Fibroblast of skin of left biceps (primary cell): ENCODE measurements at regions not wholly inside any gene's neighbourhood (a gene's known extent, or its start where the extent isn't known, plus 50 kb on each side); places are given as distances from the start of the nearest gene placed in this dataset.
"Not testable (repeated sequence)": the region's sequence is repeated elsewhere in the genome, so short reads cannot be mapped to it uniquely, and the experiment has no call there.

Experiments used
- DNase-seq, 2 experiments: peaks; one replicate each; pipeline ENCODE4 v3.0.0-alpha.2; 2013; ENCODE audit warnings: low read depth in 2 of 2

DNA sequence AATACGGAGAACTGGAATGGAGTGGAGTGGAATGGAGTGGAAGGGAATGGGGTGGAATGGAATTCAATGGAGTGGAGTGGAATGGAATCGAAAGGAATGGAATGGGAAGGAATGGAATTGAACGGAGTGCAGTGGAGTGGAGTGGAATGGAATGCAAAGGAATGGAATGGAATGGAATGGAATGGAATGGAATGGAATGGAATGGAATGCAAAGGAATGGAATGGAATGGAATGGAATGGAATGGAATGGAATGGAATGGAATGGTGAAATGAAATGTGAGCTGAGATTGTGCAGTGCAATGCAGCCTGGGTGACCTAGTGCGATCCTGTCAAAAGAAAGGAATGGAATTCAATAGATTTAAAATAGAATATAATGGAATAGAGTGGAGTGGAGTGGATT, 357.3 kb upstream of the WSB1 start:
- not testable (repeated sequence) for DNase-seq

DNA sequence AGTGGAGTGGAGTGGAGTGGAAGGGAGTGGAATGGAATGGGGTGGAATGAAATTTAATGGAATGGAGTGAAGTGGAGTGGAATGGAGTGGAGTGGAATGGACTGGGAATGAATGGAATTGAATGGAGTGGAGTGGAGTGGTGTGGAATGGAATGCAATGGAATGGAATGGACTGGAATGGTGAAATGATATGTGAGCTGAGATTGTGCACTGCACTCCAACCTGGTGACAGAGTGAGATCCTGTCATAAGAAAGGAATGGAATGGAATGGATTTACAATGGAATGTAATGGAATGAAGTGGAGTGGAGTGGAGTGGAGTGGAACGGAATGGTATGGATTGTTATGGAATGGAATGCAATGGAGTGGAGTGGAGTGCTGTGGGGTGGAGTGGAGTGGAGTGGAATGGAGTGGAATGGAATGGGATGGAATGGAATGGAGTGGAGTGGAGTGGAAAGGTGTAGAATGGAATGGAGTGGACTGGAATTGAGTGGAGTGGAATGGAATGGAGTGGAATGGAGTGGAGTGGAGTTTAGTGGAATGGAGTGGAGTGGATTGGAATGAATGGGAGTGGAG, 356.1 kb upstream of the WSB1 start:
- DNase-seq, result not testable (repeated sequence)

DNA sequence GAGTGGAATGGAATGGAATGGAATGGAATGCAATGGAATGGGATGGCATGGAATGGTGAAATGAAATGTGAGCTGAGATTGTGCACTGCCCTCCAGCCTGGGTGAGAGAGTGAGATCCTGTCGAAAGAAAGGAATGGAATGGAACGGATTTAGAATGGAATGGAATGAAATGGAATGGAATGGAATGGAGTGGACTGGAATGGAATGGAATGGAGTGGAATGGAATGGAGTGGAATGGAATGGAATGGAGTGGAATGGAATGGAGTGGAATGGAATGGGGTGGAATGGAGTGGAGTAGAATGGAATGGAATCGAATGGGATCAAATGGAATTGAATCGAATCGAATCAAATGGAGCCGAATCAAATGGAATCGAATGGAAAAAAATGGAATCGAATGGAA, 354.2 kb upstream of the WSB1 start:
- DNase-seq, result not testable (repeated sequence)

DNA sequence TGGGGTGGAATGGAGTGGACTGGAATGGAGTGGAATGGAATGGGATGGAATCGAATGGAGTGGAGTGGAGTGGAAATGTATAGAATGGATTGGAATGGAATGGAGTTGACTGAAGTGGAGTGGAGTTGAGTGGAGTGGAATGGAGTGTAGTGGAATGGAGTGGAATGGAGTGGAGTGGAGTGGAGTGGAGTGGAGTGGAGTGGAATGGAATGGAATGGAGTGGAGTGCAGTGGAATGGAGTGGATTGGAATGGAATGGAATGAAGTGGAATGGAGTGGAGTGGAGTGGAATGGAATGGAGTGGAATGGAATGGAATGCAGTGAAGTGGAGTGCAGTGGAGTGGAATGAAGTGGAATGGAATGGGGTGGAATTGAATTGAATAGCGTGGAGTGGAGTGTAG, 353.3 kb upstream of the WSB1 start:
- DNase-seq, result not testable (repeated sequence)

DNA sequence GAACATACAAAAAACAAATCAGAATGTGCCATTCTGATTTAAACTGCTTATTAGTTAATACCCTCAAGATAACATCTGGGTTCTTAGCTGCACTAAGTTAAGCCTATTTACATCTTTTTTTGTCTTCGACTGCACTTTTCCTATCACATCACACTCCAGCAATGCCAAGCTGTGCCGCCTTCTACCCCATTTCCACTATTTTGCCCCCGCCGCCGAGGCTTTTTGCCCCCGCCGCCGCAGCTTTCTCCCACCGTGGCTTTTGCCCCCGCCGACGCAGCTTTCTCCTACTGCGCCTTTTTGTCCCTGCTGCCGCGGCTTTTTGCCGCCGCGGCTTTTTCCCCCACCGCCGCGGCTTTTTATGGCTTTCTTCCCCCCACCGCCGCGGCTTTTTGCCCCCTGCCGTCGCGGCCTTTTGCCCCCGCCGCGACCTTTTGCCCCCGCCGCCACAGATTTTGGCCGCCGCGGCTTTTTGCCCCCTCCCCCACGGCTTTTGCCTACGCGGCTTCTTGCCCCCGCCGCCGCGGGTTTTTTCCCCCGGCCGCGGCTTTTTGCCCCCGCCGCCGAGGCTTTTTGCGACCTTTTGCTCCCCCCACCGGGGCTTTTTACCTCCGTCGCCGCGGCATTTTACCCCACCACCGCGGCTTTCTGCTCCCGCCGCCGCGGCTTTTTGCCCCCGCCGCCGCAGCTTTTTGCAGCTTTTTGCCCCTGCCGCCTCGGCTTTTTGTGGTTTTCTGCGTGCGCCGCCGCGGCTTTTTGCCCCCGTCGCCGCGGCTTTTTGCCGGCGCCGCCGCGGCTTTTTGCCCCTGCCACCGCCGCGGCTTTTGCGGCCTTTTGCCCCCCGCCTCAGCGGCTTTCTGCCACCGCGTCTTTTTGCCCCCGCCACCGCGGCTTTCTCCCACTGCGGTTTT, 331.4 kb upstream of the WSB1 start:
- DNase-seq, result no peak

DNA sequence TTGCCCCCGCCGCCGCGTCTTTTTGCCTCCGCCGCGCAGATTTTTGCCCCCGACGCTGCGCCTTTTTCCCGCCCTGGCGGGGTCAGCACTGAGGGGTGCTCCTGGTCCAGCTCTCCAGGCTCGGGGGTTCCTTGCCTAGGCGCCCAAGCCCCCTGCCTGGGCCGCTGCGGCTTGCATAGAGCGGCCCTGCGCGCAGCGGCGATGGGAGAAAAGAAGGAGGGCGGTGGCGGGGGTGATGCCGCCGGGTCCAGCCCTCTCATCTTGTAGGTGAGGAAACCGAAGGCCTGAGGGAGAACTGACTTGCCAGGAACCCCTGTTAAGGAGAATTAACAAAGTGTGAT, 330.8 kb upstream of the WSB1 start:
- no peak for DNase-seq

DNA sequence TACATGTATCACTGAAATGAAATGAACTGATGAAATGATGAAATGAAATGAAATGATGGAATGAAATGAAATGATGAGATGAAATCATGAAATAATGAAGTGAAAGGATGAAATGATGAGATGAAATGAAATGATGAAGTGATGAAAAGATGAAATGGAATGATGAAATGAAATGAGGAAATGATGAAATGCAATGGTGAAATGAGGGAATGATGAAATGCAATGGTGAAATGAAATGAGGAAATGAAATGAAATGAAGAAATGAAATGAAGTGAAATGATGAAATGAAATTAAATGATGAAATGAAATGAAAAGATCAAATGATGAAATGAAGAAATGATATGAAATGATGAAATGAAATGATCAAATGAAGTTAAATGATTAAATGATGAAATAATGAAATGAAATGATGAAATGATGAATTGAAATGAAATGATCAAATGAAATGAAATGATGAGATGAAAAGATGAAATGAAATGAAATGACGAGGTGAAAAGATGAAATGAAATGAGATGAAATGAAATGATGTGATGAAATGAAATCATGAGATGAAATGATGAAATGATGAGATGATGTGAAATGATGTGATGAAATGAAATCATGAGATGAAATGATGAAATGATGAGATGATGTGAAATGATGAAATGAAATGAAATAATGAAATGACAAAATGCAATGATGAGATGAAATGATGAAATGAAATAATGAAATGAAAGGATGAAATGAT, 327.9 kb upstream of the WSB1 start:
- not testable (repeated sequence) for DNase-seq

DNA sequence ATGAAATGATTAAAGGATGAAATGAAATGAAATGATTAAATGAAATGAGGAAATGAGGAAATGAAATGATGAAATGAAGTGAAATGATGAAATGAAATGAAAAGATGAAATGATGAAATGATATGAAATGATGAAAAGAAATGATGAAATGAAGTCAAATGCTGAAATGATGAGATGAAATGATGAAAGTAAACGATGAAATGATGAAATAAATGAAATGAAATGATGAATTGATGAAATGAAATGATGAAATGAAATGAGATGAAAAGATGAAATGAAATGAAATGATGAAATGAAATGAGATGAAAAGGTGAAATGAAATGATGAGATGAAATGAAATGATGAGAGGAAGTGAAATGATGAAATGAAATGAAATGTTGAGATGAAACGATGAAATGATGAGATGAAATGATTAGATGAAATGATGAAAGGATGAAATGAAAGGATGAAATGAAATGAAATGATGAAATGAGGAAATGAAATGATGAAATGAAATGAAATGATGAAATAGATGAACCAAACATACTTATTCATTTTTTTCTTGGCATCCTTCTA, 327.2 kb upstream of the WSB1 start:
- not testable (repeated sequence) for DNase-seq

DNA sequence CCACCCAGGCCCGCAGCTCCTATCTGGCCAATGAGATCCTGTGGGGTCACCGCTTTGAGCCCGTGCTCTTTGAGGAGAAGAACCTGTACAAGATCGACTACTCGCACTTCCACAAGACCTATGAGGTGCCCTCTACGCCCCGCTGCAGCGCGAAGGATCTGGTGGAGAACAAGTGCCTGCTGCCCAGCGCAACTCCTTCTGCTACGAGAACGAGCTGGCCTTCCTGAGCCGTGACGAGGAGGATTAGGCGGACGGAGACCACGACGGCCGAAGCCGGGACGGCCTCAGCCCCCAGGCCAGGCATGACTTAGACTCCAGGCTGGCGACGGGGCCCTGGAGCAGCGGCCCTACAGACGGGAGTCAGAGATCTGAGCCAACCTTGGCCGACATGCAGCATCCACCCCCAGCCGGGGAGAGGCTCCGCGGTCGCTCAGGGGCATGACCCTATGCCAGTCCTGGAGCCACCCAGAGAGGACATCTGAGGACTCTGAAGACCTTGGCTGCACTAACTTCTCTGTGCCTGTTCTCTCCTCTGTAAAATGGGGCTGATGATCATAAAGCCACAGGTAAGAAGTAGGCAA, 312.0 kb upstream of the WSB1 start:
- DNase-seq, result not testable (repeated sequence)

DNA sequence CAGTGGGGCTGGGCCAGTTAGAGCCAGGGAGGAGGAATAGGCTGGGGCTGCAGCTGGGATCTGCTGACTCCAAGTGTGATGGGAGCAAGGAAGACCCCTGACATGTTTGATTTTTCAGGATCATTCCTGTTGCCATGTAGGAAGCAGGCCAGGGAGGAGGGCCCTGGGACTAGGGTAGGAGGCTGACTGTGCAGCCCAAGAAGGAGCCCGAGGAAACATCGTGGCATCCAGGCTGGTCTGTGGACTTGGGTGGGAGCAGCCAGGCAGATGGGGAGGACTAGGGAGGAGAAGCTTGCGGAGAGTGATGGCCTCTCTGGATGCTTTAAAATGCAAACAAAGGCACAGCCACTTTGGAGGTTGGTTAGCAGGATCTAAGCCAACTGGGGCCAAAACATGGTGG, 311.4 kb upstream of the WSB1 start:
- DNase-seq, result not testable (repeated sequence)

DNA sequence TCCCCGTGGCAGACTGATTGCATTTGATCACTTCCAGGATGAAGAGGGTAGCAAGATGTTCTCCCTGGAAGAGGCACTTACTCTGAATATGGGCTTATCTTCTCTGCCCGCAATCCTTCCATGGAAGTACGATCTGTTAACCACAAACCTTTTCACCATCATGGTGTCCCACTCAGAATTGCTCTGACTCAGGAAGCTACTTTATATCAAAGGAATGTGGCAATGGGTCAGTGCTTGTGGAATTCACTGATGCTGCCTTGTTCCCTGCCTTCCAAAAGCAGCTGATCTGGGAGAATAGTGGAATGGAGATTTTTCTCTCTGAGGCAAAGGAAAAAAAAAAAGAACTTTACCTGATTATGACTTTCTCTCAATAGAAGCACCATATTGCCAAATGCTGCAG, 306.1 kb upstream of the WSB1 start:
- DNase-seq, result not testable (repeated sequence)

DNA sequence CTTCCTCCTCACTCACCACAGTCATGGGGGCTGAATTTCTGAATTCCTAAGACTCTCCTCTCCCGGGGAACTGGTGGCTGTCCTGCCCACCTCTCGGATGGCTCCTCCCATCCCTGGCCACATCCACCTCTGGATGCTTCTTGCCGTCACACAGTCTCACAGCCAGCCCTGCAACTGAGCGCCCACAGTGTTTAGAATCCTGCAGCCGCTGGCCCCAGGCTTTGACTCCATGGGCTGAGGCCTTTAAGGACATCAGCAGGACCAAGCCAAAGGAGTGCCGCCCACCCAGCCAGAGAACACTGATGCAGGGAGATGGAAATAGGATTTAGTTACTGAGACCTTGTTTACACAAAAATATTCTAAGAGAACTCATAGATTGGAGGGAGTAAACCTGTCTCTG, 299.3 kb upstream of the WSB1 start:
- DNase-seq, result not testable (repeated sequence)

DNA sequence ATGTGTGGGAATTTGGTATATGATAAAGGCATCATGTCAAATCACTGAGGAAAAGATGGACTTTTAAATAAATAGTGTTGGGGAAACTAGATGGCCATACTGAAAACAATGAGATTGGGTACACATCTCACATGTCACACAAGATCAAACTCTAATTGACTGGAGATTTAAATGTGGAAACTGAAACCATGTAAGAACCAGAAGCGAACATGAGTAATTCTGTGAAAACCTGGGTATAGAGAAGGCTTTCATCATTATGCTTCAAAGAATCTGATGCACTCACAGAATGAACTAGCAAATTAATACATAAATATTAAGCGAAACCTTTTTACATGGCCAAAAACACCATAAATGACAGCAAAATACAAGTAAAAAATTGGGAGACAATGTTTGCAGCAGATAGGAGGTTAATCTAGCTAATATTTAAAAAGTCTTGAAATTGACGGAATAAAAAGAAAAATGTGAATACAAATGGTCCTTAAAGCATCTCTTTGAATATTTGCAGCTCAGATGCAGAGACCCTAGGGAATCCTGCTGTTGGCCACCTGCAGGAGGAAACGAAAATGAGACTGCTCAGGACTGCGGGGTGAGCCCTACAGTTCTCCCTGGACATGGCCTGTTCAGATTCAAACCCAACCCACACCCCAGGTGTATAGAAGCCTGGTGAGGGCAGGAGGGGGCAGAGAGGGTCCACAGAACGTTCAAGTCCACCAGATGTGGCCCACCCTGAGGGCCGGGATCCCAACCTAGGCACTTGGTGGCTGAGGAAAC, 297.6 kb upstream of the WSB1 start:
- DNase-seq, result not testable (repeated sequence)

DNA sequence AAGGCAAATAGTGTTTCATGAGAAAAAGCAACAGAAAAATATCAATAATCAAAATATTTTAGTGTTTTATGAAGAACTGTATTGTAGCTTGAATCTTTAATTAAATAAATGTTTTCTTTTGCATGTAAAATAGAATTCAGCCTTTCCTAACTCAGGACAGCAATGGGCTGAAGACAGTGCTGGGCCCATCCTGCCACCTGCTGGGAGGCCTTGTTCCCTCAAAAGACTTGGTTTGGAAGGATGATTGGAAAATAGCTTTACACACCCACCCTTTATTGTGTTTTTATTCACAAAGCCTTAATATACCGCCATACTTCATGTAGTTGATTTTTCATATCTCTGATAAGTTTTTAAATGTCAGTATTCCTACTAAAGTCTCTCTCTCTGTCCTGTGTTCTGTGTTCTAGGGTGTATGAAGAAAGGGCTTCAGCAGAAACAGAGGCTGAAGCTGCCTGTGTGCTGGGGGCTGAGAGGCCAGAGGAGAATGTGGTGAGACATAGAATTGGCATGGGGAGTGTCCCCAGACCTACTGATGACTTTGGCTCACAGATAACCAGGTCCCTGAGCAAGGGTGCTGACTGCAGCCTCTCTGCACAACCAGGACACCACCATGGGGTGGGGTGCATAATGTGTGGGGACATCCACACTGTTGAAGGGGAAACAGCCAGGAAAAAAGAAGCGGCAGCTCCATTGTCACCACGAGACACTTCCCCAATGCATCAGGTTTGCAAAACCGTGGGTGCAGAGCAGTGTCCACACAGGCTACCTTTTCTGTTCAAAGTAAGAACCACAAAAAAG, 286.0 kb upstream of the WSB1 start:
- DNase-seq, result not testable (repeated sequence)

DNA sequence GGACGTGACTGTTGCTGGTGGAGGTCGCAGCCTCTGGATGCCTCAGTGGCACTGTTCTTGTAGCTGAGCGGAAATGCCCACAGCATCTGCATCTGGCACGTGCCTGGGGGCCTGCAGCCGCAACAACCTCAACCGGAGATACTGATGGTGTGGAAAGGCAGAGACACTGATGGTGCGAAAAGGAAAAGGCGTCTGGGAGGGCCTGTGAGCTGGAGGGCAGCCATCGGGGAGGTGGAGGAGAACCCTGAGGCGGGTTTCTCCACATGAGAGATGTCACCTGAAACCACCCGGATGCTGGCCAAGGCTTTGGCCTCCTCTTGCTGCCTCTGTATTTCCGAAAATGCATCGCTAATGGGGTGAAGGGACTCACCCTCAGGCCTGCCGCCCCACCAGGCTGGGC, 284.8 kb upstream of the WSB1 start:
- DNase-seq, result no peak

DNA sequence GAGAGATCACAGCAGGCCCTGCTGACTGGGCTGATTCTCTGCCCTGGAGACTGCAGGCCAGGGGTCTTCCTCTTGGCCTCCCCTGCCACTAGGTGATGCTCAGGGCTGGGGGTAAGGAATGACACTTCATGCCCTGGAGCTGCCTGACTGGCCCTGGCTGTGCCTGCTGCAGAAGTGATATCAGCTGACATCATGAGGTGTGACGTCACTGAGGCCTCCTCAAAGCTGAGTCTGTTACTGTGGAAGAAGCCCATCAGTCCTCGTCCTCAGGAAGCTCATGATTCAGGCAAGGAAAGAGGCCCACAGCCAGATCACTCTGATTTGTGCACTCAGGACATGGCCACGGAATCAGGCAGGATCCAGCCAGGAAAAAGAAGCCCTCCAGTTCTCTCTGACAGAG, 283.8 kb upstream of the WSB1 start:
- not testable (repeated sequence) for DNase-seq

DNA sequence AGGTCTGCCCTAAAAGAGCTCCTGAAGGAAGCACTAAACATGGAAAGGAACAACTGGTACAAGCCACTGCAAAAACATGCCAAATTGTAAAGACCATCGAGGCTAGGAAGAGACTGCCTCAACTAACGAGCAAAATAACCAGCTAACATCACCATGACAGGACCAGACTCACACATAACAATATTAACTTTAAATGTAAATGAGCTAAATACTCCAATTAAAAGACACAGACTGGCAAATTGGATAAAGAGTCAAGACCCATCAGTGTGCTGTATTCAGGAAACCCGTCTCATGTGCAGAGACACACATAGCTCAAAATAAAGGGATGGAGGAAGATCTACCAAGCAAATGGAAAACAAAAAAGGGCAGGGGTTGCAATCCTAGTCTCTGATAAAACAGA, 263.4 kb upstream of the WSB1 start:
- not testable (repeated sequence) for DNase-seq

DNA sequence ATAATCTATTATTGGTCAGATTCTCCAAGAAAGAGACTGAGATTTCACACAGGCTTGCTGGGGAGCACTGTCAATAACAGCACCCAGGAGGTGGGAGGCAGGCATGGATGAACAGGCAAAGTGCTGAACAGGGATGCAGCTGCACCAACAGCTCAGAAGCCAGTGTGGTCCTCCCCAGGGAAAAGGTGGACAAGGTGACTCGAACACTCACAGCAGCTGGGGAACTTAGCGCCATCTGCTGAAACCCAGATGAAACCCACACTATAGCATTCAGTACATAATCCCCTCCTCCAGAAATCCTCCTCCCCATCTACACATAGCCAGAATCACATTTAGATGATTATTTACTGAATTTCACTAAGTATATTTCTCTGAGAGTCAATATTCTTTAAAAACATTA, 255.2 kb upstream of the WSB1 start:
- no peak for DNase-seq

DNA sequence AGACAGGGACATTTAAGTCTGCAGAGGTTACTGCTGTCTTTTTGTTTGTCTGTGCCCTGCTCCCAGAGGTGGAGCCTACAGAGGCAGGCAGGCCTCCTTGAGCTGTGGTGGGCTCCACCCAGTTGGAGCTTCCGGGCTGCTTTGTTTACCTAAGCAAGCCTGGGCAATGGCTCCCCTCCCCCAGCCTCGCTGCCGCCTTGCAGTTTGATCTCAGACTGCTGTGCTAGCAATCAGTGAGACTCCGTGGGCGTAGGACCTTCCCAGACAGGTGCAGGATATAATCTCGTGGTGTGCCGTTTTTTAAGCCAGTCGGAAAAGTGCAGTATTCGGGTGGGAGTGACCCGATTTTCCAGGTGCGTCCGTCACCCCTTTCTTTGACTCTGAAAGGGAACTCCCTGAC, 248.9 kb upstream of the WSB1 start:
- DNase-seq, result not testable (repeated sequence)

DNA sequence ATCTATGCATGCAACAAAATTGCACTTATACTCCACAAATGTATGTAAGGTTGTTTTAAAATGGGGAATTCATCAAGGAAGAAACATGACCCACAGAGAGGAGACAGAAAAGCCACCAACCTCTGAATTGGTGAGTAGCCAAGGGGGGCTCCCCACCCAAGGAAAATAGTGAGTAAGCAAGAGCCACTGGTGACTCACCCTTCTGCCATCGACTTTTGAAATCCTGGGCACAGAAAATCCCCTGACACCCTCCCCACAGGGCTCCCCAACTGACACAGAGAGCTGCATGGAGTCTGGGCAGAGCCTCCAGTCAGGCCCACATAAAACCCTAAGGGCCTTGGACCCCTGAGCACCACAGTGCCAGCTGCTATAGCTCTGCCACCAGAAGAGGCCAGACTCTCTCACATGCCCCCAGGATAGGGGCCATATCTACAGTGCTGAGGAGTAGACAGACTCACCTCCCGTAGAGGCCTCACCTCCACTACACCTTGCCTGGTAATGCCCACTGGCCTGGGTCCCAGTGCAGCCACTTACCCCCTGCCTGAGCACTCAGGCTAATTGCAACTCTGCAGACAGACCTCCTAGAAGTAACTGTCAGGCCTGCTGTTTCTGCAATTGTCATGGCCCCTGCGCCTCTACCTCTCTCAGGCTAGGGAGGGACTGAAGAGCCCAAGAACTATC, 244.7 kb upstream of the WSB1 start:
- DNase-seq, result no peak
